ENCODE measurements at regions not wholly inside any gene's neighbourhood (a gene's known extent, or its start where the extent isn't known, plus 50 kb on each side); places are given as distances from the start of the nearest gene placed in this dataset.

GRCh38 chr2:234770715-234771141, 181.1 kb upstream of the SH3BP4 start:
- Mint-ChIP-seq H3K27me3 (peaks cover 12% of the 10 kb centered on the region), H3K27ac (no peak overlapping the region), H3K9me3 (ENCODE audit: low read depth) (no peaks in the 10 kb centered on the region), H3K4me3 (no peak overlapping the region), H3K4me1 (no peaks in the 10 kb centered on the region), H3K36me3 (ENCODE audit: low read depth) (no peaks in the 10 kb centered on the region)
- POLR2A ChIA-PET = no interaction called here
- intact Hi-C loops (cut with DNase I, micrococcal nuclease) = no loop called here
- ATAC-seq (no peak), DNase-seq (no peak)
- CTCF ChIA-PET = interaction anchor here (0.7 to 1.2 kb wide), 2 partner anchors 54 to 318 kb away, joined by 3 read pairs; no protein-coding TSS in a partner anchor

GRCh38 chr2:234770031-234770506, 181.7 kb upstream of the SH3BP4 start:
- intact Hi-C loops (cut with DNase I, micrococcal nuclease) = no loop called here
- ChIA-PET CTCF (interaction anchor here (0.7 to 1.2 kb wide), 2 partner anchors 55 to 319 kb away, joined by 3 read pairs; no protein-coding TSS in a partner anchor), POLR2A (no interaction called here)
- DNase-seq (no peak), ATAC-seq (no peak)
- no peak overlapping the region for H3K27ac Mint-ChIP-seq
- no peak overlapping the region for H3K4me3 Mint-ChIP-seq
- H3K4me1 Mint-ChIP-seq = no peaks in the 10 kb centered on the region
- H3K36me3 Mint-ChIP-seq (ENCODE audit: low read depth) = no peaks in the 10 kb centered on the region
- H3K27me3 Mint-ChIP-seq = peaks cover 15% of the 10 kb centered on the region
- no peaks in the 10 kb centered on the region for H3K9me3 Mint-ChIP-seq (ENCODE audit: low read depth)

GRCh38 chr2:234768608-234769196, 183.1 kb upstream of the SH3BP4 start:
- no peak overlapping the region for H3K4me3 Mint-ChIP-seq
- no peak for DNase-seq
- no peak for ATAC-seq
- CTCF ChIA-PET = interaction anchor here (0.6 kb wide), 1 partner anchor 77 kb away, joined by 3 read pairs; no protein-coding TSS in a partner anchor
- intact Hi-C loops (cut with DNase I, micrococcal nuclease) = no loop called here
- H3K36me3 Mint-ChIP-seq (ENCODE audit: low read depth) = no peaks in the 10 kb centered on the region
- no peak overlapping the region for H3K27ac Mint-ChIP-seq
- no peaks in the 10 kb centered on the region for H3K9me3 Mint-ChIP-seq (ENCODE audit: low read depth)
- H3K27me3 Mint-ChIP-seq = peaks cover 15% of the 10 kb centered on the region
- POLR2A ChIA-PET = no interaction called here
- H3K4me1 Mint-ChIP-seq = no peaks in the 10 kb centered on the region

GRCh38 chr2:234765279-234765678, 186.5 kb upstream of the SH3BP4 start:
- Mint-ChIP-seq H3K9me3 (ENCODE audit: low read depth) (no peaks in the 10 kb centered on the region), H3K4me1 (no peaks in the 10 kb centered on the region), H3K27ac (no peak overlapping the region), H3K27me3 (peaks cover 2% of the 10 kb centered on the region), H3K36me3 (ENCODE audit: low read depth) (no peaks in the 10 kb centered on the region), H3K4me3 (no peak overlapping the region)
- DNase-seq (no peak), ATAC-seq (no peak)
- intact Hi-C loops (cut with DNase I, micrococcal nuclease) = no loop called here
- POLR2A ChIA-PET = no interaction called here
- CTCF ChIA-PET = no interaction called here

GRCh38 chr2:234764372-234764771, 187.4 kb upstream of the SH3BP4 start:
- ChIA-PET CTCF (no interaction called here), POLR2A (no interaction called here)
- H3K9me3 Mint-ChIP-seq (ENCODE audit: low read depth) = no peaks in the 10 kb centered on the region
- no peak overlapping the region for H3K4me3 Mint-ChIP-seq
- H3K27ac Mint-ChIP-seq = no peak overlapping the region
- intact Hi-C loops (cut with DNase I, micrococcal nuclease) = no loop called here
- H3K36me3 Mint-ChIP-seq (ENCODE audit: low read depth) = no peaks in the 10 kb centered on the region
- H3K27me3 Mint-ChIP-seq = peaks cover 5% of the 10 kb centered on the region
- no peaks in the 10 kb centered on the region for H3K4me1 Mint-ChIP-seq
- DNase-seq = no peak
- ATAC-seq = no peak

- no peak overlapping the region for H3K27ac Mint-ChIP-seq
- no peaks in the 10 kb centered on the region for H3K4me1 Mint-ChIP-seq
- ChIA-PET CTCF (no interaction called here), POLR2A (no interaction called here)
- H3K4me3 Mint-ChIP-seq = no peak overlapping the region
- peaks cover 2% of the 10 kb centered on the region for H3K9me3 Mint-ChIP-seq (ENCODE audit: low read depth)
- intact Hi-C loops (cut with DNase I, micrococcal nuclease) = no loop called here
- no peaks in the 10 kb centered on the region for H3K36me3 Mint-ChIP-seq (ENCODE audit: low read depth)
- peaks cover 7% of the 10 kb centered on the region for H3K27me3 Mint-ChIP-seq
- DNase-seq (no peak), ATAC-seq (no peak)
These were observed 188.6 kb upstream of the SH3BP4 start for GRCh38 chr2:234763002-234763873.

- ChIA-PET CTCF (no interaction called here), POLR2A (no interaction called here)
- H3K4me3 Mint-ChIP-seq = no peak overlapping the region
These were observed 189.9 kb upstream of the SH3BP4 start for GRCh38 chr2:234761910-234762309.

GRCh38 chr2:234754126-234754525, 197.7 kb upstream of the SH3BP4 start:
- CTCF ChIA-PET = no interaction called here
- DNase-seq = no peak
- Mint-ChIP-seq H3K9me3 (ENCODE audit: low read depth) (peaks cover 4% of the 10 kb centered on the region), H3K27me3 (peaks cover 8% of the 10 kb centered on the region), H3K36me3 (ENCODE audit: low read depth) (no peaks in the 10 kb centered on the region), H3K4me1 (no peaks in the 10 kb centered on the region), H3K4me3 (no peak overlapping the region), H3K27ac (no peak overlapping the region)
- no peak for ATAC-seq
- POLR2A ChIA-PET = no interaction called here
- intact Hi-C loops (cut with DNase I, micrococcal nuclease) = no loop called here

More at GRCh38 chr2:234761910-234762309, 189.9 kb upstream of the SH3BP4 start:
- H3K9me3 Mint-ChIP-seq (ENCODE audit: low read depth) = peaks cover 4% of the 10 kb centered on the region
- no peaks in the 10 kb centered on the region for H3K4me1 Mint-ChIP-seq
- no peak overlapping the region for H3K27ac Mint-ChIP-seq
- H3K36me3 Mint-ChIP-seq (ENCODE audit: low read depth) = no peaks in the 10 kb centered on the region
- intact Hi-C loops (cut with DNase I, micrococcal nuclease) = no loop called here
- no peak for DNase-seq
- ATAC-seq = no peak
- peaks cover 11% of the 10 kb centered on the region for H3K27me3 Mint-ChIP-seq

- ChIA-PET POLR2A (no interaction called here), CTCF (no interaction called here)
- no peaks in the 10 kb centered on the region for H3K4me1 Mint-ChIP-seq
- intact Hi-C loops (cut with DNase I, micrococcal nuclease) = no loop called here
- H3K9me3 Mint-ChIP-seq (ENCODE audit: low read depth) = peaks cover 4% of the 10 kb centered on the region
- no peaks in the 10 kb centered on the region for H3K36me3 Mint-ChIP-seq (ENCODE audit: low read depth)
- no peak overlapping the region for H3K4me3 Mint-ChIP-seq
- ATAC-seq (no peak), DNase-seq (no peak)
- H3K27ac Mint-ChIP-seq = no peak overlapping the region
- peaks cover 8% of the 10 kb centered on the region for H3K27me3 Mint-ChIP-seq
These were observed 198.1 kb upstream of the SH3BP4 start for GRCh38 chr2:234753701-234754100.

GRCh38 chr2:234752966-234753365, 198.9 kb upstream of the SH3BP4 start:
- DNase-seq = no peak
- Mint-ChIP-seq H3K27me3 (peaks cover 9% of the 10 kb centered on the region), H3K36me3 (ENCODE audit: low read depth) (no peaks in the 10 kb centered on the region), H3K27ac (no peak overlapping the region), H3K4me3 (no peak overlapping the region), H3K4me1 (no peaks in the 10 kb centered on the region), H3K9me3 (ENCODE audit: low read depth) (no peaks in the 10 kb centered on the region)
- ATAC-seq = no peak
- ChIA-PET CTCF (no interaction called here), POLR2A (no interaction called here)
- intact Hi-C loops (cut with DNase I, micrococcal nuclease) = no loop called here

GRCh38 chr2:234751275-234751973, 200.4 kb upstream of the SH3BP4 start:
- DNase-seq (no peak), ATAC-seq (no peak)
- ChIA-PET POLR2A (no interaction called here), CTCF (no interaction called here)
- H3K4me3 Mint-ChIP-seq = no peak overlapping the region
- H3K9me3 Mint-ChIP-seq (ENCODE audit: low read depth) = no peaks in the 10 kb centered on the region
- no peak overlapping the region for H3K27ac Mint-ChIP-seq
- peaks cover 9% of the 10 kb centered on the region for H3K27me3 Mint-ChIP-seq
- no peaks in the 10 kb centered on the region for H3K4me1 Mint-ChIP-seq
- intact Hi-C loops (cut with DNase I, micrococcal nuclease) = no loop called here
- no peaks in the 10 kb centered on the region for H3K36me3 Mint-ChIP-seq (ENCODE audit: low read depth)
